ENCODE measurements at regions not wholly inside any gene's neighbourhood (a gene's known extent, or its start where the extent isn't known, plus 50 kb on each side); places are given as distances from the start of the nearest gene placed in this dataset.

DNA sequence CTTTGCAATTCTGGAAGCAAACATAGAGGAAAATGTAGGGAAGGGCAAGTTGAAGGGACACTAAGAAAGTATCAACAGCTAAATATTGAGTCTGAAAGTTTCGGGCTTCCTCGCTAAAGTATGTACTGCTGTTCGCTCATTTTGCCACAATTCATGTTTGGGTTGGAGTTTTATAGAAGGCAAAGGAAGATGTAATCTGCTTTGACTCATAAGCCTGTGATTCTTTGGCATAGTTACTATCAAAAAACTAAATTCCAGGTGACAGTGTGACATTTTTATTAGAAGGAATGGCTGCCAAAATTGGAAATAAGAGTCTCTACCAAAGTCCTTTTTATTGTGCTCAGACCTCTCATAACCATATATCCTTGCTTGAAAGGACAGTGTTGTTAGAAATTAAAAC, 336.7 kb upstream of the ADGRL3 start:
- ChIA-PET POLR2A (no interaction called here), CTCF (interaction anchor here (0.6 kb wide), 1 partner anchor 31 kb away, joined by 3 read pairs; no protein-coding TSS in a partner anchor)
- no peaks in the 10 kb centered on the region for H3K36me3 ChIP-seq (ENCODE audit: control insufficient read depth, insufficient read depth, low read length)
- TF ChIP-seq, protein P1, sequence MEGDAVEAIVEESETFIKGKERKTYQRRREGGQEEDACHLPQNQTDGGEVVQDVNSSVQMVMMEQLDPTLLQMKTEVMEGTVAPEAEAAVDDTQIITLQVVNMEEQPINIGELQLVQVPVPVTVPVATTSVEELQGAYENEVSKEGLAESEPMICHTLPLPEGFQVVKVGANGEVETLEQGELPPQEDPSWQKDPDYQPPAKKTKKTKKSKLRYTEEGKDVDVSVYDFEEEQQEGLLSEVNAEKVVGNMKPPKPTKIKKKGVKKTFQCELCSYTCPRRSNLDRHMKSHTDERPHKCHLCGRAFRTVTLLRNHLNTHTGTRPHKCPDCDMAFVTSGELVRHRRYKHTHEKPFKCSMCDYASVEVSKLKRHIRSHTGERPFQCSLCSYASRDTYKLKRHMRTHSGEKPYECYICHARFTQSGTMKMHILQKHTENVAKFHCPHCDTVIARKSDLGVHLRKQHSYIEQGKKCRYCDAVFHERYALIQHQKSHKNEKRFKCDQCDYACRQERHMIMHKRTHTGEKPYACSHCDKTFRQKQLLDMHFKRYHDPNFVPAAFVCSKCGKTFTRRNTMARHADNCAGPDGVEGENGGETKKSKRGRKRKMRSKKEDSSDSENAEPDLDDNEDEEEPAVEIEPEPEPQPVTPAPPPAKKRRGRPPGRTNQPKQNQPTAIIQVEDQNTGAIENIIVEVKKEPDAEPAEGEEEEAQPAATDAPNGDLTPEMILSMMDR (IDR thresholded peaks at IDR 0.05; ENCODE audit: insufficient read depth, low read depth, low read length) = no peak
- no peak for DNase-seq (ENCODE audit: low read depth)
- no peak overlapping the region for H3K4me3 ChIP-seq (ENCODE audit: low read depth, low read length)
- no peaks in the 10 kb centered on the region for H3K27me3 ChIP-seq (ENCODE audit: control insufficient read depth, insufficient read depth, low read length)

DNA sequence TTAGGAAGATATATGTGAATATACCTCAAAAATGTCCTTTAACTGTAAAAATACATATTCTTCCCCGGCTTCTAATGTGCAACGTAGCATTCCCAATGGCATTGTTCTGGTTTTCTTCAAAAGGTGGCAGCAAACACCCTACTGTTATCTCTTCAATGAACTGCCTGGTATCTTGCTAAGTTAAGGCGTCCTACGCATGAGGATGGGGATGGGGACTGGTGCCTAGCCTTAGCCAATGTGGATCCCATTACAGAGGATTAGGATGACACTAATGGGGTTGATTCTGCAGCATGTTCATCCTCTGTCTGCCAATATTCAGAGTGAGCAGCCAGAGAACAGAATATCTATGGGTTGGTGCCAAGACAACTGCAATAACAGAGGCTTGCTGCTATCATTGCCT, 334.9 kb upstream of the ADGRL3 start:
- POLR2A ChIA-PET = no interaction called here
- TF ChIP-seq, protein P1 (IDR thresholded peaks at IDR 0.05; ENCODE audit: insufficient read depth, low read depth, low read length) = no peak
- DNase-seq (ENCODE audit: low read depth) = no peak
- no peak overlapping the region for H3K4me3 ChIP-seq (ENCODE audit: low read depth, low read length)
- H3K36me3 ChIP-seq (ENCODE audit: control insufficient read depth, insufficient read depth, low read length) = no peaks in the 10 kb centered on the region
- no peaks in the 10 kb centered on the region for H3K27me3 ChIP-seq (ENCODE audit: control insufficient read depth, insufficient read depth, low read length)
- CTCF ChIA-PET = no interaction called here

DNA sequence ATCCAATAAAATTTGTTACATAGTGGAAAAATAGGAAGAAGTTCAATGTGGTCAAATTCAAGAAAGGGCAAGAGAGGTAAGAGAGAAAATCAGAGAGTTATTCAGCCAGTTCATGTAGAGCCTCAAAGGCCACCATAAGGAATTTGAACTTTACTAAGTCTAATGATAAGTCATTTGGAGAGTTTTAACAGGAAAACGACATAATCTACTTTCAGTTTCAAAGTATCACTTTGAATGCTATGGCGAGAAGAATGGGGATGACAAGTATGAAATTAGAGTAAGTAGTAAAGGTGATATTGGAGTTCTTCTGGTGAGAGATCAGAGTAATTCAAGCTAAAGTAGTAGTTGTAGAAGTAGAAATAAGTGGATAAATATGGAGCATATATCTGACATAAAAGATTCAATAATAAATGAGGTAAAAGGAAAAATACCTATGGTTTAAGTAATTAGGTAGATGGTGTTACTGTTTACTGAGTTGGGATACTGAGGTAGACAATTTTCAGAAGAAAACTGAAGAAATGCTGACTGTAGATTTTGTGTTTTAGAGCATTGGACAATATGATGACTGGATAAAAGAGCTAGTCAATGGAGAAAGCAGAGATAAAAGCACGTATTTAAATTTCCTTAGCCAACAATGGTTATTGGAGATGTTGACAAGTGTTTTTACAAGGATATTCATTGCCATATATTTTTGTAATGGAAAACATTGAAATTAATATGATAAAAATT, 331.7 kb upstream of the ADGRL3 start:
- H3K36me3 ChIP-seq (ENCODE audit: control insufficient read depth, insufficient read depth, low read length) = no peaks in the 10 kb centered on the region
- H3K27me3 ChIP-seq (ENCODE audit: control insufficient read depth, insufficient read depth, low read length) = no peaks in the 10 kb centered on the region
- no peak for DNase-seq (ENCODE audit: low read depth)
- POLR2A ChIA-PET = no interaction called here
- CTCF ChIA-PET = no interaction called here
- TF ChIP-seq, protein P1 (IDR thresholded peaks at IDR 0.05; ENCODE audit: insufficient read depth, low read depth, low read length) = no peak
- no peak overlapping the region for H3K4me3 ChIP-seq (ENCODE audit: low read depth, low read length)

DNA sequence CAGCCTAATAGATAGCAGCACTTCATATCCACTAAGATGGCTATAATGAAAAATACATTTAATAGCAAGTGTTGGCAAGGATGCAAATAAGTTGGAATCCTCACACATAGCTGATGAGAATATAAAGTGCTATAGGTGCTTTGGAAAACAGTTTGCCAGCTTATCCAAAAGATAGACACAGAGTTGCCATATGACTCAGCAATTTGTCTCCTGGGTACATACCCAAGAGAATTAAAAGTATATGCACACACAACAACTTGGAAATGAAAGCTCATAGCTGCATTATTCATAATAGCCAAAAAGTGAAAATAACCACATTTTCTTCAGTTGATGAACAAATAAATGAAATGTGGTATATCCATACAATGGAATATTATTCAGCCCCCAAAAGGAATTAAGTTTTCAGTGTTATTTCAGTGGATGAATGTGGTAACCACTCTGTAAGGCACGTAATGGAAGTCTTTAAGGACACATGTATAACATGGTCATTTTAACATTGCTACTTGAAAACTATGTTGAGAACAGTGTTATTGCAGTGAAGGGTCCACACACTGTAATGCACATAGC, 320.9 kb upstream of the ADGRL3 start:
- ChIA-PET POLR2A (no interaction called here), CTCF (no interaction called here)
- Histone ChIP-seq H3K36me3 (ENCODE audit: control insufficient read depth, insufficient read depth, low read length) (no peaks in the 10 kb centered on the region), H3K4me3 (ENCODE audit: low read depth, low read length) (no peak overlapping the region), H3K27me3 (ENCODE audit: control insufficient read depth, insufficient read depth, low read length) (no peaks in the 10 kb centered on the region)
- DNase-seq (ENCODE audit: low read depth) = no peak
- TF ChIP-seq, protein P1 (IDR thresholded peaks at IDR 0.05; ENCODE audit: insufficient read depth, low read depth, low read length) = no peak

DNA sequence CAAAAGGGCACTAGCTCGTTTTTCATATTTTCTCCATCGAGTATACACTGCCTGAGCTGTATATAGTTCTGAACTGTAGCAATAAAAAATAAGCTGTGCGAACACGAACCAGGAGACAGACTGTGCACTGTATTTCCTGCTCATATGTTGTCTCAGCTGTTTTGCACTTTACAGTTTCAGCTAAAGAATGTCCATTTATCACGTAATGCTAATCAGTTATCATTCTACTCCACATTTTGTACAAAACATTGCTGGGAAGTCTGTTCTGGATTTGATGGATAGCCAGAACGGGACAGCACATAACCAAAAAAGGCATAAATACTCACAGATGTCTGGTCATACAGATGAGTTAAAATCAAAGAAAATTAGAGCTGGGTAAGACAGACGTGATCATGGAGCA, 315.5 kb upstream of the ADGRL3 start:
- H3K36me3 ChIP-seq (ENCODE audit: control insufficient read depth, insufficient read depth, low read length) = no peaks in the 10 kb centered on the region
- H3K4me3 ChIP-seq (ENCODE audit: low read depth, low read length) = no peak overlapping the region
- ChIA-PET CTCF (interaction anchor here (1.2 kb wide), 1 partner anchor 10 kb away, joined by 3 read pairs; no protein-coding TSS in a partner anchor), POLR2A (no interaction called here)
- no peak for DNase-seq (ENCODE audit: low read depth)
- H3K27me3 ChIP-seq (ENCODE audit: control insufficient read depth, insufficient read depth, low read length) = no peaks in the 10 kb centered on the region
- TF ChIP-seq, protein P1 (IDR thresholded peaks at IDR 0.05; ENCODE audit: insufficient read depth, low read depth, low read length) = no peak
